ENCODE measurements at regions not wholly inside any gene's neighbourhood (a gene's known extent, or its start where the extent isn't known, plus 50 kb on each side); places are given as distances from the start of the nearest gene placed in this dataset.

GRCh38 chr1:219686171-219686570, 73.3 kb upstream of the ZC3H11B start:
- no peak overlapping the region for H3K4me3 ChIP-seq (replicated peaks; ENCODE audit: low read depth, low read length)
- no peak for TF ChIP-seq CTCF (IDR thresholded peaks at IDR 0.05; ENCODE audit: low read depth, low read length, missing control alignments)
- DNase-seq (ENCODE audit: extremely low read depth, low read depth): no peak

GRCh38 chr1:219682788-219683187, 69.9 kb upstream of the ZC3H11B start:
- TF ChIP-seq CTCF (IDR thresholded peaks at IDR 0.05; ENCODE audit: low read depth, low read length, missing control alignments): no peak
- no peak for DNase-seq (ENCODE audit: extremely low read depth, low read depth)
- H3K4me3 ChIP-seq (replicated peaks; ENCODE audit: low read depth, low read length): no peak overlapping the region

GRCh38 chr1:219681876-219682275, 69.0 kb upstream of the ZC3H11B start:
- TF ChIP-seq CTCF (IDR thresholded peaks at IDR 0.05; ENCODE audit: low read depth, low read length, missing control alignments): no peak
- no peak overlapping the region for H3K4me3 ChIP-seq (replicated peaks; ENCODE audit: low read depth, low read length)
- no peak for DNase-seq (ENCODE audit: extremely low read depth, low read depth)

- no peak overlapping the region for H3K4me3 ChIP-seq (replicated peaks; ENCODE audit: low read depth, low read length)
- DNase-seq (ENCODE audit: extremely low read depth, low read depth): no peak
- no peak for TF ChIP-seq CTCF (IDR thresholded peaks at IDR 0.05; ENCODE audit: low read depth, low read length, missing control alignments)
Measured at GRCh38 chr1:219676012-219676765, 63.3 kb upstream of the ZC3H11B start.

- no peak overlapping the region for H3K4me3 ChIP-seq (replicated peaks; ENCODE audit: low read depth, low read length)
- DNase-seq (ENCODE audit: extremely low read depth, low read depth): no peak
- TF ChIP-seq CTCF (IDR thresholded peaks at IDR 0.05; ENCODE audit: low read depth, low read length, missing control alignments): no peak
Measured at GRCh38 chr1:219670426-219671149, 57.7 kb upstream of the ZC3H11B start.

GRCh38 chr1:219669556-219669955, 56.7 kb upstream of the ZC3H11B start:
- no peak for TF ChIP-seq CTCF (IDR thresholded peaks at IDR 0.05; ENCODE audit: low read depth, low read length, missing control alignments)
- no peak for DNase-seq (ENCODE audit: extremely low read depth, low read depth)

More at GRCh38 chr1:219669556-219669955, 56.7 kb upstream of the ZC3H11B start:
- no peak overlapping the region for H3K4me3 ChIP-seq (replicated peaks; ENCODE audit: low read depth, low read length)

All from HFF-Myc (cell line).